ENCODE measurements at regions not wholly inside any gene's neighbourhood (a gene's known extent, or its start where the extent isn't known, plus 50 kb on each side); places are given as distances from the start of the nearest gene placed in this dataset.

DNA sequence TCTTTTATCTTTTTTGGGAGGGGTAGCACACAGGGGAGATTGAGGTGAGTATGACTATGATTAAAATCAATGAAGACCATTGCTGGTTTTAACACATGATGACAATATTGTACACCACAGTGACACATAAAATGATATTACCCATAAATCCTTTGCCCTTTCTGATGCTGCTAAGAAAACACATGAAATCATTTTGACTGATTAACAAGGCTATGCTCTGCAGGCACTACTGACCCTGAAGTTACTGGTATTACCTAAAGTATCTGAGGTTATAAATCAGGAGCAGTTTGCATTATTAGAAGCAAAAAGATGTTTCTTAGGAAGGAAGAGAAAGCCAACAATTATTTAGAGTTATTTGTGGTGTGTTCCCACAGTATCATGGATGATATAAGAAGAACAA is 701.2 kb upstream of the PTBP2 start:
- no peak overlapping the region for H2BK12ac ChIP-seq (ENCODE audit: low read depth, low read length)

More for the DNA sequence above, 701.2 kb upstream of the PTBP2 start:
- no peak overlapping the region for H3K4me3 ChIP-seq (ENCODE audit: extremely low read depth in 1 of 4, insufficient read depth in 2 of 4, low read depth in 3 of 4, low read length in 4 of 4)
- H2AK5ac ChIP-seq (ENCODE audit: low read depth, low read length): no peak overlapping the region
- H3K27ac ChIP-seq (ENCODE audit: low read depth, low read length): no peak overlapping the region
- no peak overlapping the region for H3K56ac ChIP-seq (replicated peaks; ENCODE audit: insufficient read length, low read depth, low read length)
- CTCF ChIA-PET (ENCODE audit: partially characterized antibody): no interaction called here
- H3K14ac ChIP-seq (ENCODE audit: insufficient read length): no peak overlapping the region
- H2BK20ac ChIP-seq (ENCODE audit: low read length): no peak overlapping the region
- H4K91ac ChIP-seq (replicated peaks; ENCODE audit: insufficient read length, low read length): no peak overlapping the region
- H4K8ac ChIP-seq (ENCODE audit: extremely low read depth, insufficient read depth, low read length): no peak overlapping the region
- H2BK5ac ChIP-seq (ENCODE audit: low read depth, low read length): no peak overlapping the region
- no peaks in the 10 kb centered on the region for H3K23me2 ChIP-seq (ENCODE audit: low read depth, low read length)
- no peak overlapping the region for H2AFZ ChIP-seq (ENCODE audit: low read length)
- no peak overlapping the region for H2BK15ac ChIP-seq (ENCODE audit: low read length)
- no peak for FAIRE-seq
- no peak overlapping the region for H3K9ac ChIP-seq (replicated peaks in 1 of 4; ENCODE audit: extremely low read depth in 1 of 4, low read depth in 3 of 4, low read length in 3 of 4)
- no peaks in the 10 kb centered on the region for H3K36me3 ChIP-seq (ENCODE audit: control insufficient read depth in 2 of 4, insufficient read depth in 4 of 4, low read length in 3 of 4)
- no peak overlapping the region for H4K5ac ChIP-seq (ENCODE audit: insufficient read length, low read depth, low read length)
- no peaks in the 10 kb centered on the region for H3K9me3 ChIP-seq (ENCODE audit: insufficient read depth in 2 of 2, low read depth in 1 of 2, low read length in 1 of 2)
- H3K79me2 ChIP-seq (ENCODE audit: control insufficient read depth in 1 of 2, insufficient read depth in 2 of 2, low read length in 2 of 2): no peaks in the 10 kb centered on the region
- H3K23ac ChIP-seq (ENCODE audit: insufficient read length): no peak overlapping the region
- H3K79me1 ChIP-seq (ENCODE audit: low read depth, low read length): no peaks in the 10 kb centered on the region
- H2BK120ac ChIP-seq (replicated peaks; ENCODE audit: low read depth, low read length): no peak overlapping the region
- H3K4me2 ChIP-seq (ENCODE audit: insufficient read depth in 1 of 2, low read depth in 2 of 2, low read length in 2 of 2): no peak overlapping the region
- DNase-seq (ENCODE audit: low read depth in 1 of 2, low spot score in 2 of 2): no peak
- H3K18ac ChIP-seq (ENCODE audit: extremely low read depth, low read length): no peak overlapping the region
- no peaks in the 10 kb centered on the region for H3K4me1 ChIP-seq (replicated peaks in 1 of 4; ENCODE audit: control insufficient read depth in 3 of 4, insufficient read depth in 4 of 4, low read length in 3 of 4)
- no peaks in the 10 kb centered on the region for H4K20me1 ChIP-seq (replicated peaks in 1 of 2; ENCODE audit: control insufficient read depth in 1 of 2, insufficient read depth in 2 of 2, low read length in 2 of 2)
- POLR2A ChIA-PET (ENCODE audit: partially characterized antibody): no interaction called here
- no peaks in the 10 kb centered on the region for H3K27me3 ChIP-seq (replicated peaks in 1 of 4; ENCODE audit: control insufficient read depth in 3 of 4, extremely low read depth in 1 of 4, insufficient read depth in 3 of 4, low read length in 3 of 4)
- no peak overlapping the region for H3K4ac ChIP-seq (replicated peaks; ENCODE audit: insufficient read length, low read depth, low read length)
- TF ChIP-seq POU5F1 (IDR thresholded peaks at IDR 0.05; ENCODE audit: low read depth, low read length) (no peak), EGR1 (IDR thresholded peaks at IDR 0.05; ENCODE audit: borderline replicate concordance, low read depth, low read length) (no peak), USF2 (IDR thresholded peaks at IDR 0.05; ENCODE audit: low read length) (no peak), TBP (IDR thresholded peaks at IDR 0.05; ENCODE audit: low read depth, low read length) (no peak), SP2 (IDR thresholded peaks at IDR 0.05; ENCODE audit: low read length) (no peak), CHD2 (IDR thresholded peaks at IDR 0.05; ENCODE audit: low read length) (no peak), PHF8 (conservative IDR thresholded peaks at IDR 0.05; ENCODE audit: low read depth, low read length) (no peak), NANOG (IDR thresholded peaks at IDR 0.05; ENCODE audit: insufficient read depth, low read depth, low read length, poor library complexity, severe bottlenecking) (no peak), CREB1 (IDR thresholded peaks at IDR 0.05) (no peak), MAFK (IDR thresholded peaks at IDR 0.05; ENCODE audit: low read depth, low read length) (no peak)
- TF ChIP-seq, protein P1, sequence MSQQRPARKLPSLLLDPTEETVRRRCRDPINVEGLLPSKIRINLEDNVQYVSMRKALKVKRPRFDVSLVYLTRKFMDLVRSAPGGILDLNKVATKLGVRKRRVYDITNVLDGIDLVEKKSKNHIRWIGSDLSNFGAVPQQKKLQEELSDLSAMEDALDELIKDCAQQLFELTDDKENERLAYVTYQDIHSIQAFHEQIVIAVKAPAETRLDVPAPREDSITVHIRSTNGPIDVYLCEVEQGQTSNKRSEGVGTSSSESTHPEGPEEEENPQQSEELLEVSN (IDR thresholded peaks at IDR 0.05): no peak

Measured in H1 (cell line).